Breast epithelium (tissue), 4 donors: ENCODE measurements at regions not wholly inside any gene's neighbourhood (a gene's known extent, or its start where the extent isn't known, plus 50 kb on each side); places are given as distances from the start of the nearest gene placed in this dataset.

Experiments
- DNase-seq, 2 donors: peaks; one replicate each; pipeline ENCODE4 v3.0.0-alpha.2; 2019; ENCODE audit warnings: low spot score in 2 of 2
- H3K27ac ChIP-seq, 2 donors: fragments of 200-600 bp; sonication (generic) in 1 of 2; one replicate each; pipeline ENCODE4 v1.5.1; 2016 to 2019; ENCODE audit warnings: mild to moderate bottlenecking in 1 of 2
- H3K27me3 ChIP-seq, 2 donors: fragments of 200-600 bp; sonication (generic) in 1 of 2; one replicate each; pipeline versions ENCODE4 v1.5.1 to v1.6.0; 2017 to 2019; ENCODE audit warnings: control low read depth in 1 of 2, mild to moderate bottlenecking in 1 of 2
- H3K36me3 ChIP-seq: fragments of 200-600 bp; one replicate; pipeline ENCODE4 v1.5.1; 2019
- H3K4me1 ChIP-seq, 2 donors: fragments of 200-600 bp; sonication (generic); one replicate each; pipeline ENCODE4 v1.5.1; 2016 to 2019; ENCODE audit warnings: control low read depth in 1 of 2
- H3K4me3 ChIP-seq, 3 donors: fragments of 200-600 bp; sonication (generic); 1 replicate in 2 of 3; 2 replicates in 1 of 3; pipeline ENCODE4 v1.5.1; 2016 to 2019; ENCODE audit warnings: mild to moderate bottlenecking in 3 of 3, moderate library complexity in 2 of 3
- H3K9me3 ChIP-seq, 2 donors: fragments of 200-600 bp; sonication (generic) in 1 of 2; one replicate each; pipeline ENCODE4 v1.5.1; 2016 to 2019; ENCODE audit warnings: control low read depth in 1 of 2
- CTCF ChIP-seq, 3 donors: fragments of 450-650 bp; IDR thresholded peaks; one replicate each; pipeline ENCODE4 v1.5.1; 2016 to 2017; ENCODE audit warnings: antibody characterized with exemption in 3 of 3, mild to moderate bottlenecking in 3 of 3, moderate library complexity in 3 of 3
- POLR2A ChIP-seq: fragments of 450-650 bp; IDR thresholded peaks from one replicate; pipeline ENCODE4 v1.6.1; 2016; ENCODE audit warnings: antibody characterized with exemption, mild to moderate bottlenecking, moderate library complexity
- POLR2AphosphoS5 ChIP-seq, 3 donors: sonication (generic); formaldehyde crosslinking; IDR thresholded peaks; one replicate each; pipeline ENCODE4 v1.6.1; 2017; ENCODE audit warnings: antibody characterized with exemption in 3 of 3
- intact Hi-C: fragments of 100-400 bp; cut with DNase I; formaldehyde crosslinking; loops from one replicate; pipeline ENCODE4 v1.15.1; 2023; ENCODE audit warnings: low total_unique reads

- intact Hi-C loops: no loop called here
These were observed 558.4 kb upstream of the CDH4 start for GRCh38 chr20:60693496-60694133.

GRCh38 chr20:60694763-60695162, 557.3 kb upstream of the CDH4 start:
- no peaks in the 10 kb centered on the region for H3K27me3 ChIP-seq
- TF ChIP-seq POLR2A (no peak), POLR2AphosphoS5 (IDR thresholded peaks at IDR 0.05) (no peak), CTCF (IDR thresholded peaks at IDR 0.05) (no peak)
- H3K4me1 ChIP-seq: no peaks in the 10 kb centered on the region
- no peaks in the 10 kb centered on the region for H3K9me3 ChIP-seq
- H3K4me3 ChIP-seq: no peak overlapping the region
- DNase-seq: no peak
- H3K27ac ChIP-seq: no peak overlapping the region
- intact Hi-C loops: no loop called here
- no peaks in the 10 kb centered on the region for H3K36me3 ChIP-seq

More at GRCh38 chr20:60693496-60694133, 558.4 kb upstream of the CDH4 start:
- no peak overlapping the region for H3K4me3 ChIP-seq
- TF ChIP-seq POLR2A (no peak), POLR2AphosphoS5 (IDR thresholded peaks at IDR 0.05) (no peak), CTCF (IDR thresholded peaks at IDR 0.05) (no peak)
- no peaks in the 10 kb centered on the region for H3K9me3 ChIP-seq
- H3K27me3 ChIP-seq: no peaks in the 10 kb centered on the region
- H3K36me3 ChIP-seq: no peaks in the 10 kb centered on the region
- no peak for DNase-seq
- H3K4me1 ChIP-seq: no peaks in the 10 kb centered on the region
- no peak overlapping the region for H3K27ac ChIP-seq

- no peak overlapping the region for H3K4me3 ChIP-seq
- H3K27me3 ChIP-seq: no peaks in the 10 kb centered on the region
- H3K27ac ChIP-seq: no peak overlapping the region
- no peaks in the 10 kb centered on the region for H3K4me1 ChIP-seq
- no peak for TF ChIP-seq POLR2A
- TF ChIP-seq CTCF (IDR thresholded peaks at IDR 0.05): no peak
- no peak for TF ChIP-seq POLR2AphosphoS5 (IDR thresholded peaks at IDR 0.05)
- no peaks in the 10 kb centered on the region for H3K9me3 ChIP-seq
- intact Hi-C loops: no loop called here
- H3K36me3 ChIP-seq: no peaks in the 10 kb centered on the region
- DNase-seq: no peak
These were observed 556.6 kb upstream of the CDH4 start for GRCh38 chr20:60695226-60696000.

- no peaks in the 10 kb centered on the region for H3K9me3 ChIP-seq
- no peak overlapping the region for H3K4me3 ChIP-seq
- no peak for TF ChIP-seq CTCF (IDR thresholded peaks at IDR 0.05)
- TF ChIP-seq POLR2AphosphoS5 (IDR thresholded peaks at IDR 0.05): no peak
- TF ChIP-seq POLR2A: no peak
- no peak for DNase-seq
- no peaks in the 10 kb centered on the region for H3K27me3 ChIP-seq
- no peaks in the 10 kb centered on the region for H3K36me3 ChIP-seq
- H3K27ac ChIP-seq: no peak overlapping the region
- no peaks in the 10 kb centered on the region for H3K4me1 ChIP-seq
- intact Hi-C loops: no loop called here
These were observed 554.8 kb upstream of the CDH4 start for GRCh38 chr20:60697252-60697651.

- no peaks in the 10 kb centered on the region for H3K9me3 ChIP-seq
- no peak overlapping the region for H3K27ac ChIP-seq
- no peaks in the 10 kb centered on the region for H3K27me3 ChIP-seq
- H3K4me3 ChIP-seq: no peak overlapping the region
- no peaks in the 10 kb centered on the region for H3K36me3 ChIP-seq
- DNase-seq: no peak
- intact Hi-C loops: no loop called here
- TF ChIP-seq CTCF (IDR thresholded peaks at IDR 0.05) (no peak), POLR2AphosphoS5 (IDR thresholded peaks at IDR 0.05) (no peak)
- no peaks in the 10 kb centered on the region for H3K4me1 ChIP-seq
These were observed 551.3 kb upstream of the CDH4 start for GRCh38 chr20:60700728-60701127.
